GM12864 (cell line): ENCODE measurements at regions not wholly inside any gene's neighbourhood (a gene's known extent, or its start where the extent isn't known, plus 50 kb on each side); places are given as distances from the start of the nearest gene placed in this dataset.

Experiments
- DNase-seq: peaks from one replicate; pipeline ENCODE4 v3.0.0-alpha.2; 2011; ENCODE audit warnings: low read depth
- H3K4me3 ChIP-seq: 2 replicates; pipeline ENCODE4 v1.5.1; 2011; ENCODE audit warnings: mild to moderate bottlenecking, low read depth, low read length, control low read depth
- CTCF ChIP-seq: IDR thresholded peaks from 2 replicates; pipeline ENCODE4 v1.5.1; 2011; ENCODE audit warnings: low read depth, mild to moderate bottlenecking, moderate library complexity, low read length, control low read depth, inconsistent platforms; ENCODE audit errors: missing control alignments

GRCh38 chr20:11724097-11724496 lies 193.6 kb upstream of the BTBD3 start:
- DNase-seq, result no peak
- no peak overlapping the region for H3K4me3 ChIP-seq
- TF ChIP-seq CTCF, result no peak

GRCh38 chr20:11726026-11726425 lies 191.7 kb upstream of the BTBD3 start:
- no peak overlapping the region for H3K4me3 ChIP-seq
- DNase-seq, result no peak
- TF ChIP-seq CTCF, result no peak

GRCh38 chr20:11727708-11728107 lies 190.0 kb upstream of the BTBD3 start:
- H3K4me3 ChIP-seq, result no peak overlapping the region
- no peak for DNase-seq
- no peak for TF ChIP-seq CTCF

- no peak for TF ChIP-seq CTCF
- H3K4me3 ChIP-seq, result no peak overlapping the region
- no peak for DNase-seq
Observed at GRCh38 chr20:11728937-11729336, 188.8 kb upstream of the BTBD3 start.

GRCh38 chr20:11729806-11730205 lies 187.9 kb upstream of the BTBD3 start:
- H3K4me3 ChIP-seq, result no peak overlapping the region
- no peak for TF ChIP-seq CTCF
- no peak for DNase-seq

GRCh38 chr20:11734431-11734830 lies 183.3 kb upstream of the BTBD3 start:
- TF ChIP-seq CTCF, result no peak
- no peak overlapping the region for H3K4me3 ChIP-seq
- DNase-seq, result no peak

GRCh38 chr20:11738852-11739251 lies 178.8 kb upstream of the BTBD3 start:
- no peak for TF ChIP-seq CTCF
- no peak for DNase-seq
- no peak overlapping the region for H3K4me3 ChIP-seq
